Endothelial cell of umbilical vein (primary cell): ENCODE measurements at regions not wholly inside any gene's neighbourhood (a gene's known extent, or its start where the extent isn't known, plus 50 kb on each side); places are given as distances from the start of the nearest gene placed in this dataset.

ENCODE experiments used
- EZH2 ChIP-seq: IDR thresholded peaks from 2 replicates; pipeline ENCODE4 v1.6.1; 2012; ENCODE audit warnings: borderline replicate concordance, low read depth, mild to moderate bottlenecking, moderate library complexity, low read length, inconsistent platforms; ENCODE audit not compliant: severe bottlenecking
- POLR2A ChIP-seq: IDR thresholded peaks from 2 replicates; pipeline ENCODE4 v1.6.1; 2012; ENCODE audit warnings: low read depth, mild to moderate bottlenecking, control low read depth, low read length
- POLR2AphosphoS5 ChIP-seq: IDR thresholded peaks from 2 replicates; pipeline ENCODE4 v1.6.1; 2012; ENCODE audit warnings: low read depth, mild to moderate bottlenecking, control low read depth, low read length, moderate library complexity; ENCODE audit not compliant: insufficient read depth
- TF ChIP-seq, protein P1 (sequence below), 2 donors: IDR thresholded peaks; 1 replicate in 1 of 2; 2 replicates in 1 of 2; pipeline ENCODE4 v1.5.1; 2011; ENCODE audit warnings: low read length in 2 of 2, mild to moderate bottlenecking in 2 of 2, moderate library complexity in 2 of 2, control low read depth in 1 of 2, inconsistent platforms in 1 of 2, low read depth in 1 of 2; ENCODE audit not compliant: insufficient read depth in 1 of 2; ENCODE audit errors: extremely low read depth in 1 of 2
- TF ChIP-seq, protein P2 (sequence below): IDR thresholded peaks from 2 replicates; pipeline ENCODE4 v1.6.1; 2011; ENCODE audit not compliant: insufficient read depth, insufficient read length

DNA sequence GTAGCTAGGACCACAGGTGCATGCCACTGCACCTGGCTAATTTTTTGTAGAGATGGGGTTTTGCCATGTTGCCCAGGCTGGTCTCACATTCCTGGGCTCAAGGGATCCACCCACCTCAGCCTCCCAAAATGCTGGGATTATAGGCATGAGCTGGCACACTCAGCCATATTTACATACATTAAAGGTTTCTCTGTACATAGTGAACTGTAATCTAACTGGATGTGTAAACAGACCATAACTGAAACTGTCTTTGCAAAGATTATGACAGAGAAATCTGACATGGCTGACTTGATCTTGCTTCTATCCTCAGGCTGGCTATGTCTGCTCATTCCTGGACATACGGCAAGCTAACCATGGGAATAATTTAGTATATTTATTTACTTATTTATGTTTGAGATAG lies 139.2 kb upstream of the XPO1 start:
- TF ChIP-seq POLR2AphosphoS5 (no peak), EZH2 (no peak), POLR2A (no peak)
- TF ChIP-seq, protein P1, sequence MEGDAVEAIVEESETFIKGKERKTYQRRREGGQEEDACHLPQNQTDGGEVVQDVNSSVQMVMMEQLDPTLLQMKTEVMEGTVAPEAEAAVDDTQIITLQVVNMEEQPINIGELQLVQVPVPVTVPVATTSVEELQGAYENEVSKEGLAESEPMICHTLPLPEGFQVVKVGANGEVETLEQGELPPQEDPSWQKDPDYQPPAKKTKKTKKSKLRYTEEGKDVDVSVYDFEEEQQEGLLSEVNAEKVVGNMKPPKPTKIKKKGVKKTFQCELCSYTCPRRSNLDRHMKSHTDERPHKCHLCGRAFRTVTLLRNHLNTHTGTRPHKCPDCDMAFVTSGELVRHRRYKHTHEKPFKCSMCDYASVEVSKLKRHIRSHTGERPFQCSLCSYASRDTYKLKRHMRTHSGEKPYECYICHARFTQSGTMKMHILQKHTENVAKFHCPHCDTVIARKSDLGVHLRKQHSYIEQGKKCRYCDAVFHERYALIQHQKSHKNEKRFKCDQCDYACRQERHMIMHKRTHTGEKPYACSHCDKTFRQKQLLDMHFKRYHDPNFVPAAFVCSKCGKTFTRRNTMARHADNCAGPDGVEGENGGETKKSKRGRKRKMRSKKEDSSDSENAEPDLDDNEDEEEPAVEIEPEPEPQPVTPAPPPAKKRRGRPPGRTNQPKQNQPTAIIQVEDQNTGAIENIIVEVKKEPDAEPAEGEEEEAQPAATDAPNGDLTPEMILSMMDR (IDR thresholded peaks at IDR 0.05; ENCODE audit: extremely low read depth in 1 of 2, insufficient read depth in 1 of 2, low read depth in 1 of 2, low read length in 2 of 2), result no peak
- TF ChIP-seq, protein P2, sequence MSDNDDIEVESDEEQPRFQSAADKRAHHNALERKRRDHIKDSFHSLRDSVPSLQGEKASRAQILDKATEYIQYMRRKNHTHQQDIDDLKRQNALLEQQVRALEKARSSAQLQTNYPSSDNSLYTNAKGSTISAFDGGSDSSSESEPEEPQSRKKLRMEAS, result no peak
